ENCODE measurements at regions not wholly inside any gene's neighbourhood (a gene's known extent, or its start where the extent isn't known, plus 50 kb on each side); places are given as distances from the start of the nearest gene placed in this dataset.

- Histone ChIP-seq H3K27me3 (ENCODE audit: control insufficient read depth, insufficient read depth, low read length) (no peaks in the 10 kb centered on the region), H3K36me3 (replicated peaks; ENCODE audit: control insufficient read depth, insufficient read depth, low read length) (no peaks in the 10 kb centered on the region), H3K4me3 (ENCODE audit: insufficient read depth, low read depth, low read length) (no peak overlapping the region)
- no peak for DNase-seq
Measured at GRCh38 chr2:144595686-144596072, 75.8 kb upstream of the ZEB2 start.

DNA sequence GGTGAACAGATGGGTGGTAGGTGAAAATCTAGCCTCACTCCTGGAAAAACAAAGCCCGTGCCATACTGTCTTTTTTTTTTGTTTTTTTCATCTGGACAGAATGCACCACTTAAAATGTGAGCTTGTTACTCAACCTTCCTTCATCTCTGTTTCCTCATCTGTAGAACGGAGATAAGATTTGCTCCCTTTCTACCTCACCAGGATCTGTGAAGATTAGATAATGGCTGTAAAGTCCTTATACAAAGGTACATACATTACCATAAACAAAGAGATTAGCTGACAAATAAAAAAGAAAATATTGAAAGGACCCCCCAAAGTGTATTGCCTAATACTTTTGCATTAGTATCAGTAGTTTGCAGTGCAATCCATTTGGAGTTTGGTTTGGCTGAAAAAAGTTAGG, 75.4 kb upstream of the ZEB2 start:
- H3K4me3 ChIP-seq (ENCODE audit: insufficient read depth, low read depth, low read length) = no peak overlapping the region
- no peaks in the 10 kb centered on the region for H3K27me3 ChIP-seq (ENCODE audit: control insufficient read depth, insufficient read depth, low read length)
- DNase-seq = no peak
- H3K36me3 ChIP-seq (replicated peaks; ENCODE audit: control insufficient read depth, insufficient read depth, low read length) = no peaks in the 10 kb centered on the region

DNA sequence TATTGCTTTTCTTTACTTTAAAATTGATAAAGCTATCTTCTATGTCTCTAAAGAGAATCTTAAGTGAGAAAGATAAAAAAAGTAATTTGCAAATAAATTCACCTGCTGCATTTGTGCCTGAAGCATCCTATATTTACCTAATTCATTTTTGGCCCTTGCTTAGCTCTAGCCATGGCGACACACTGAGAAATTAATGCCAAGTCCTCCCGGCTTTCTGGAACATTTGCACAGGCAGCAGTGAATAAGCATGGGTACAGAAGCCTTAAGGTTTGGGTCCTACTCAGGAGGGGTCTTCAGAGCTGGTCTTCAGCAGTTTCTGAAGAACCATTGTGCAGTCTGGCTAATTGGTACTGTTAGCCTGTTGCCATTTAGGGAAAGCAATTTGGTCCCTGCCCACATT, 73.9 kb upstream of the ZEB2 start:
- Histone ChIP-seq H3K4me3 (ENCODE audit: insufficient read depth, low read depth, low read length) (no peak overlapping the region), H3K36me3 (replicated peaks; ENCODE audit: control insufficient read depth, insufficient read depth, low read length) (no peaks in the 10 kb centered on the region), H3K27me3 (ENCODE audit: control insufficient read depth, insufficient read depth, low read length) (no peaks in the 10 kb centered on the region)
- DNase-seq = no peak

GRCh38 chr2:144592500-144593256, 72.8 kb upstream of the ZEB2 start:
- no peak for DNase-seq
- Histone ChIP-seq H3K36me3 (replicated peaks; ENCODE audit: control insufficient read depth, insufficient read depth, low read length) (no peaks in the 10 kb centered on the region), H3K4me3 (ENCODE audit: insufficient read depth, low read depth, low read length) (no peak overlapping the region), H3K27me3 (ENCODE audit: control insufficient read depth, insufficient read depth, low read length) (no peaks in the 10 kb centered on the region)

GRCh38 chr2:144587306-144587705, 67.4 kb upstream of the ZEB2 start:
- Histone ChIP-seq H3K36me3 (replicated peaks; ENCODE audit: control insufficient read depth, insufficient read depth, low read length) (no peaks in the 10 kb centered on the region), H3K4me3 (ENCODE audit: insufficient read depth, low read depth, low read length) (no peak overlapping the region), H3K27me3 (ENCODE audit: control insufficient read depth, insufficient read depth, low read length) (no peaks in the 10 kb centered on the region)
- DNase-seq = no peak

GRCh38 chr2:144586476-144586875, 66.6 kb upstream of the ZEB2 start:
- no peak for DNase-seq
- H3K36me3 ChIP-seq (replicated peaks; ENCODE audit: control insufficient read depth, insufficient read depth, low read length) = no peaks in the 10 kb centered on the region

GRCh38 chr2:144583741-144584453, 64.0 kb upstream of the ZEB2 start:
- Histone ChIP-seq H3K4me3 (ENCODE audit: insufficient read depth, low read depth, low read length) (no peak overlapping the region), H3K36me3 (replicated peaks; ENCODE audit: control insufficient read depth, insufficient read depth, low read length) (no peaks in the 10 kb centered on the region), H3K27me3 (ENCODE audit: control insufficient read depth, insufficient read depth, low read length) (no peaks in the 10 kb centered on the region)
- DNase-seq = no peak

More at GRCh38 chr2:144586476-144586875, 66.6 kb upstream of the ZEB2 start:
- Histone ChIP-seq H3K27me3 (ENCODE audit: control insufficient read depth, insufficient read depth, low read length) (no peaks in the 10 kb centered on the region), H3K4me3 (ENCODE audit: insufficient read depth, low read depth, low read length) (no peak overlapping the region)

DNA sequence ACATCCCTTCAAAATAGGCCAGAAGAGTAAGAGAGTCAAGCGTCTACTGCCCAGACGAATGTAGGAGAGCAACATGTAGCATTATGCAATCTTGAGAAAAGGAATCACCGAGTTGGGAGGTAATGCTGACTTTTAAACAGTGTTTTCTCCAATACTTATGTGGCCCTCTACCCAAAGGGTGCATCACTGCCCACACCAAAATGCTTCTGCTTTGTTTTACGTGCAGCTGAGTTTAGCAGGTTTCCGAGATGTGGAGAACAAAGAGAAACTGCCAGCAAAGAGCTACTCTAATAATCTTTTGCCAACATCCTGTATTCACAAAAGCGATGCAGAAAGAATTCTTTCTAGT, 63.4 kb upstream of the ZEB2 start:
- no peak overlapping the region for H3K4me3 ChIP-seq (ENCODE audit: insufficient read depth, low read depth, low read length)
- no peak for DNase-seq
- H3K36me3 ChIP-seq (replicated peaks; ENCODE audit: control insufficient read depth, insufficient read depth, low read length) = no peaks in the 10 kb centered on the region
- H3K27me3 ChIP-seq (ENCODE audit: control insufficient read depth, insufficient read depth, low read length) = peaks cover 2% of the 10 kb centered on the region; the same call in 1 of the 2 replicates

GRCh38 chr2:144582651-144583380, 62.9 kb upstream of the ZEB2 start:
- DNase-seq = no peak
- H3K4me3 ChIP-seq (ENCODE audit: insufficient read depth, low read depth, low read length) = no peak overlapping the region
- no peaks in the 10 kb centered on the region for H3K36me3 ChIP-seq (replicated peaks; ENCODE audit: control insufficient read depth, insufficient read depth, low read length)
- H3K27me3 ChIP-seq (ENCODE audit: control insufficient read depth, insufficient read depth, low read length) = peaks cover 2% of the 10 kb centered on the region; the same call in 1 of the 2 replicates

DNA sequence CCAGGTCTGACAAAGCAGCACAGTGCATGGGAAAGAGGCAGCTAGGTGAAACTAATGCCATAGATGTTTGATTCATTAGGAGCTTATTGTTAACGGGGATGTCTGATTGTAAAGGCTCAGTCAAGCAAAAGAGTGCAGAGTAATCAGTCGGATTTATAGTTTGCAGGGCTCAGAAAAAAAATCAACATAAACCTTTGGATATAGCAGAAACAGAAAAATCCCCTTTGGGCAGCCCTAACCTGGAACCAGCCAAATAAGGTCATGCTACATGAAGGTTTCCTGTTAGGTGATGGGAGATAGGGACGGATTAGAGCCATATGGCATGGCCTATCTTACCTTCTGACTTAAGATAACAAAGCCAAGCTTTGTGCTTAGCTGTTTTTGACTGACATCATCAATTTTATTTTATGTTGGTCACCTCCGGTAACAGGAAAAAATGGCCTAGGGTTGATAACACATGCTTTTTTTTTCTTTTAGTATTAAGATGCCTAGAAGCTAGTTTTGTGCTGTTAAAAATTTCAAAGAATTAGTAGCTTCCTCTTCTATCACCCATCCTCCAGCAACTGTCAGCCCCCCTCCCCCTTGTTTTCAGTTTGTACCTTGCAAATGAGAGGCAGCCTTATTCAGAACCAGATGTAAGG, 60.7 kb upstream of the ZEB2 start:
- Histone ChIP-seq H3K4me3 (ENCODE audit: insufficient read depth, low read depth, low read length) (no peak overlapping the region), H3K36me3 (replicated peaks; ENCODE audit: control insufficient read depth, insufficient read depth, low read length) (no peaks in the 10 kb centered on the region)
- no peak for DNase-seq

GRCh38 chr2:144579556-144579955, 59.6 kb upstream of the ZEB2 start:
- no peaks in the 10 kb centered on the region for H3K36me3 ChIP-seq (replicated peaks; ENCODE audit: control insufficient read depth, insufficient read depth, low read length)
- no peak overlapping the region for H3K4me3 ChIP-seq (ENCODE audit: insufficient read depth, low read depth, low read length)
- no peak for DNase-seq
- H3K27me3 ChIP-seq (ENCODE audit: control insufficient read depth, insufficient read depth, low read length) = peaks cover 2% of the 10 kb centered on the region; the same call in 1 of the 2 replicates

More for the DNA sequence above, 60.7 kb upstream of the ZEB2 start:
- peaks cover 2% of the 10 kb centered on the region; the same call in 1 of the 2 replicates for H3K27me3 ChIP-seq (ENCODE audit: control insufficient read depth, insufficient read depth, low read length)

DNA sequence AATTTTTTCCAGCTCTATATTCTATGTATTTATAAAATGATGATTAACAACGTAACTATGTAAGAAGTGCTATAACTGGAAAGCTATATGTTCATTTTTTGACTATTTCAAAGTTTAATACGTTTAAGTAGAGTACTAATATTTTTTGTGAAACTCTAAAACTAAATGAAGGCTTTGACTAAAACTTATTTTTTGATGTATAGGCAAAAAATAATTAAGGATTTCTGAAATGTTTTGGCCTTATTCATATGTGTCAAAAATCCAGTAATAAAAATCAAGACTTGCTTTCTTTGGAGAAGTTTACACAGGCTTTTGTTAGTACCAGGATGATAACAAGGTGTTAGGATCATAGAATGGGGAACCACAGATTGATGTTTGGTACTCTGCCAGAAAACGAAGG, 58.2 kb upstream of the ZEB2 start:
- no peaks in the 10 kb centered on the region for H3K36me3 ChIP-seq (replicated peaks; ENCODE audit: control insufficient read depth, insufficient read depth, low read length)
- H3K27me3 ChIP-seq (ENCODE audit: control insufficient read depth, insufficient read depth, low read length) = peaks cover 2% of the 10 kb centered on the region; the same call in 1 of the 2 replicates
- no peak for DNase-seq
- H3K4me3 ChIP-seq (ENCODE audit: insufficient read depth, low read depth, low read length) = no peak overlapping the region

- H3K36me3 ChIP-seq (replicated peaks; ENCODE audit: control insufficient read depth, insufficient read depth, low read length) = no peaks in the 10 kb centered on the region
- no peak for DNase-seq
- H3K4me3 ChIP-seq (ENCODE audit: insufficient read depth, low read depth, low read length) = no peak overlapping the region
- 0 out of 2 replicates have a peak, but pooled peaks cover 2% of the 10 kb centered on the region for H3K27me3 ChIP-seq (ENCODE audit: control insufficient read depth, insufficient read depth, low read length)
Measured at GRCh38 chr2:144572977-144573376, 53.1 kb upstream of the ZEB2 start.

DNA sequence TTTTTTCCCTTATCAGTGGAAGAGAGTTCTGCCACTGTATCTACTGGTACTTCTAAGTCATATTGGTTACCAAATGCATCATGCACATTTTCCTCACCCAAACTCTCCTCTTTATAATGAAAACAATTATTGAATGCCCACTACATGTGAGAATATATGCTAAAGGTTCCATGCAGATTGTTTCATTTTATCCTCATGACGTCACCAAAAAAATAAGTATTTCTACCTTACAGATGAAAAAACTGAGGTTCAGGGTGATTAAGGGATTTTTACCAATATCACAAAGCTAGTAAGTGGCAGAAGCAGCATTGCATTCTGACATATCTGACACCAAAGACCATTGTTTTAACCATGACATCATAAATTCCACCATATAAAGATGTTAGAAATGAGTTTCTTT, 51.9 kb upstream of the ZEB2 start:
- no peaks in the 10 kb centered on the region for H3K36me3 ChIP-seq (replicated peaks; ENCODE audit: control insufficient read depth, insufficient read depth, low read length)
- H3K27me3 ChIP-seq (ENCODE audit: control insufficient read depth, insufficient read depth, low read length) = peaks cover 3% of the 10 kb centered on the region; the same call in 1 of the 2 replicates
- no peak for DNase-seq
- no peak overlapping the region for H3K4me3 ChIP-seq (ENCODE audit: insufficient read depth, low read depth, low read length)

All from H7 (cell line).